HG03025 (cell line): ENCODE measurements at regions not wholly inside any gene's neighbourhood (a gene's known extent, or its start where the extent isn't known, plus 50 kb on each side); places are given as distances from the start of the nearest gene placed in this dataset.

Experiments
- ATAC-seq: cut with Tn5 transposase; IDR thresholded peaks from one replicate; pipeline ENCODE4 v1.9.1; 2021; ENCODE audit warnings: mild to moderate bottlenecking, moderate library complexity; ENCODE audit not compliant: unreplicated experiment, low FRiP score

DNA sequence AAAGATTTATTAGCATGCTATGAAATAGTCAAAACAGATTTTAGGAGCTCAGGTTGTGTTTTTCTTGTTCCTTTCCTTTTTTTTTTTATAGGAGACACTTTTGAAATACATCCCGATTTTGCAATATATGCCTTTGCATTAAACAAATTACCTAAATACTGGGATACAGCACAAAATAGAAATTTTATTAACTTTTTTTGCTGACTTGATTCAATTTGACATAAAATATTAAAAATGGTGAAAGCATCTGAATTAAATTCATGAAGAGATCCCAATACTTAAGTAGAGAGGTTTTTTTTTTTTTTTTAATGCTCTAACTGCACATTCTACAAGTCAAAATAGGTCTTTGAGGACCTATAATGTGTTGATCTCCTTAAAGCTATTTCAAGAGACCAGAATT lies 939.5 kb upstream of the CHAC2 start:
- no peak for ATAC-seq

DNA sequence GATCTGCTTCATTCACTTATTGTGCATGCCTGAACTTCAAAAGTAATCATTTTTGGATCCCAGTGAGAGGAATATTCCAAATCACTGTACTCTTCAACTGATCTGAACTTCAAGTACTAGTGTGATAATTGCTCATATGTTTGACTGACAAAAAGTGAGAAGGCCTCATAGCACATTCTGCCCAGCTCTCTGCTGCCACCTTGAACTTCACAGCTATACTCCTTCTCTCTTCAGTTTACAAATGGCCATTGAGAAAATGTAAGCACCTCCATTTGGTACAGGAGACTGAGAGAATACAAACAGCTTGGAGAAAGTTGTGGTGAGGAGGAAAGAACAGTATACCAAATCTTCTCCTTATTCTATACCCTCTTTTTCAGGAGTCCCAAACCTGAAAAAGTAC lies 946.0 kb upstream of the CHAC2 start:
- no peak for ATAC-seq

GRCh38 chr2:52818958-52819357 lies 948.6 kb upstream of the CHAC2 start:
- no peak for ATAC-seq

DNA sequence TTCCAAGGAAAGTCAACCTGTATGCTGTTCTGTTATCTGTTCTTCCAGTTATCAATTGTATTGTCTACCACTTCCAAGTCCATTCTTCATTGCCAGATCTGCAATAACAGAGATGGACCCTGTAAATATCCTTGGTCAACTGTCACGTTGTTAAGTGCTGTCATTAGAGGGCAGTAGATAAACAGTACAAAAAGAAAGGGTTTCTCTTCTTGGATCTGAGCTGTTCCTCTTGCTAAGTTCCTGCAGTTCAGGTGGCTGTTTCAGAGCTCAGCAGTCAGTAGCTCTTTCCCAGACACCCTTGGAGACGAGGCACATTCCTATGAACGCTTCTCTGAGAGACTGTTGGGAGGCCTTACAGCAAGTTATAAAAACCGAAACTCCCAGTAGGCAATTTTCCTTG lies 957.1 kb upstream of the CHAC2 start:
- no peak for ATAC-seq

DNA sequence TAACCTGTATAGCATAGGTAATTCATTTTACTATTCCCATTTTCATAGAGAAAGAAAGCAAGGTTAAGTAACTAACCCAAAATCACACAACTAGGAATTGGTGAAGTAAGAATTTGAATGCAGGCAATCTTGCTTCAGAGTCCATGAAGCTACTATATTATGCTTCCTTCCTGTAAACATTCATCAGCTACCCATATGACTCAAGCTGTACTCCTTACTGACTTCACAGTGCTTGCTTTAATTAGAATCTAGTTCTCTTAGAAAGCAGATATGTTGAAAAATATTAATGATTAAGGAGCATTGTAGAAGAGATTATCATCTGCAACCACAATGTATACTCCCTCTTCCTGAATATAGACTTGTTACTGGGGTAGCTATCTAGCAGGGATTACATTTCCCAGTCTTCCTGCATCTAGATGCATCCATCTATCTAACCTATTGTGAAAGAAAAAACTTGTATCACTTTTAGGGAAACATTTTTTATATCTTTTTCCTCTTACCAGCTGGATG lies 961.6 kb upstream of the CHAC2 start:
- no peak for ATAC-seq

DNA sequence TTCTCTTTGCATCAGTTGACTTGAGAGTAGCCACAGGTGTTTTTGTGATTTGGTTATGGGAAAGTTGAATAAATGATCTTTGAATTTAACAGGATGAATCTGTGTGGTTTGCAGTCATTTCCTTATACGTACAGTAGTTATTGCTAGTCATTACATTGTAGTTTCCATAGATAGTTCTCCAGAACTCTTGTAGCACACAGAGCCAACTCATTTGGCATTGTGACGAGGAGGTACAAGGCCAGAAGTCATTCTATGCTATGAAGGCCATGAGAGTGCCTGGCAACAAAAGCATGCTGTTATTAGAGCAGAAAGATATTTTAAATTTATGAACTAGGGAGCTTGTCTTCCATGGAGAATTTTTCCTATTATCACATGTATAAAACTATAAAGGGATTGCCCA lies 973.0 kb upstream of the CHAC2 start:
- ATAC-seq: no peak

GRCh38 chr2:52779446-52779845 lies 988.2 kb upstream of the CHAC2 start:
- ATAC-seq: no peak

DNA sequence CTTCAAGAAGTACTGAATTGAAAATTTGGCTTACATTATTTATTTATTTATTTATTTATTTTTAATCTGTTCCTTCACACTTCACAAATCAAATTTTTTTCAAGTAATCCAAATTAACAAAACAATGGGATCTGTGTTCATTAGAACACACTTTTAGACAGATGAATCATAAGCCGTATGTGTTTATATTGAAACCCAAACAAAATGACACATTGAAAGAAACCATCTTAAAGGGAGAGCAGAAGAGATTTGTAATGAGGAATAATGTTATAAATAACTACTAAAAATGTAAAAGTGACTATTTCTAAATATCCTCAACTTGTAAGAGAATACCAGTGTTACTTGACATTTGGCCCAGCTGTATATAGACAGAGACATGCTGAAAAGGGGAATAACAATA lies 991.0 kb upstream of the CHAC2 start:
- ATAC-seq: no peak

DNA sequence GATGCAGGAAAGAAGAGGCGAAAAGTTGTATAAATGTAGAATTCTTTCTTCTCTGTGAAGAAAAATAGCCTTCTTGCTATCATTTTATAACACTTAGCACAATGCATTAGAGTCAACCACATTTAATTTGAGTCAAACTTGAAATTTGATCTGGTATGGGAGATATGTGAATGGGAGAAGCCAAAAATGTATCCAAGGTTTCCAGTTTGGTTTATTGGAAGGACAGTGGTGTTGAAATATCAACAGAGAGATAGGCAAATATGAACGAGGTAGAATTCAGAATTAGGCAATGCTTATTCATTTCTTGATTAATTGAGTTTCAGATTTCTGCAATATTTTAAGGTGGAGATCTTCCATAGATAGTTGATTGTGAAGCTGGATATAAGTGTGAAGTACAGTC lies 991.9 kb upstream of the CHAC2 start:
- ATAC-seq: no peak

DNA sequence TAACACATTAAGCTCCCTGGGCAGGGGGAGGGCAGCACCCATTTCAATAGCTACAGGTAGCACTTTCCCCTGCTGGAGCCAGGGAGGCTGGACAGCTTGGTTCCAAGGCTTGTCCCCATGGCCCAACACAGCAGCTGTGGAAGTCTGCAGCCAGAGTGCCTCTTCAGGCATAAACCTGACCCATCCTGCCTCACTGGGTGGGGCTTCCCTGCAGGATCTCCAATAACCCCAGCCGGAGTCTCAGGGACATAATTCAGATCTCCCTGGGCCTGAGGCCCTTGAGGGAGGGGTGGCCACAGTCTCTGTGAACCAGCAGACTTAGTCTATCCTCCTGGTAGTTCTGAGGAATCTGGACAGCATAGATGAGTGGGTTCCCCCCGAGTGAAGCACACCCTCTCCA lies 1001.9 kb upstream of the CHAC2 start:
- no peak for ATAC-seq

- no peak for ATAC-seq
These were observed 1017.8 kb upstream of the CHAC2 start for GRCh38 chr2:52749764-52750163.

- no peak for ATAC-seq
These were observed 1022.5 kb upstream of the CHAC2 start for GRCh38 chr2:52745144-52745543.

- ATAC-seq: no peak
These were observed 1034.7 kb upstream of the CHAC2 start for GRCh38 chr2:52732849-52733395.

DNA sequence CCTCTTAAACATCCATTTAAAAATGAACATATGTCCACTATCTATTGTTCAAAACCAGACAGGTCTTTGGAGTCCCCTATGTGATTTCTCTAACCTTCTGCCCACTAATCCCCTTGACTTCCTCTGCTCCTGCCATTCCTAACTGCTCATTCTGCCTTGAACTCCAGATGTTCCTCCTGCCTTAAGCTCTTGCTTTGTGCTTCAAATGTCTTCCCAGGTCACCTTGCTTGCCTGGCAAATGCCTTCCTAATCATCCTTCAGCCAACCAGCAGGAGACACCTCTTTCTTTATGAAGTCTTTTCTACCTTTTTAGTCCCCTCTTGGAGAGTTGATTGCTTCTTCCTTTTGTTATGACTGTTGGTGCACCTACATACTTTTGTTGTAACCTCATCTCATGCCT lies 1043.0 kb upstream of the CHAC2 start:
- ATAC-seq: no peak

DNA sequence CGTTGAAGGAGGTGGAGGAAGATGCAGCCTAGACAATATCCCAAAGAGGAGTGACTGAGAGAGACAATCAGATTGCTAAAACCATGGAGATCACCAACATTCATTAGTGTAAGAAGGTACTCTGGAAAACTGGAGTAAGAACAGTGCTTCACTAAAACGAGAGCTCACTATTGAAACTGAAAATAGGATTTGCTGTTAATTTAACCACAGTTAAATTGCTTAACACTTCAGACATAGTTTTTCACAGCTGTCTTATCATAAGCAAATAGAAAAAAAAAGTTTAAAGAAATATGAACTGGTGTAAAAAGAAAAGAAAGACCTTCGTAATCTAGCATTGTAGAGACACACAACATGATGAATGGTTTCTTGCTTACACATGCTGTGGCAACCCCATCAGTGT lies 1049.8 kb upstream of the CHAC2 start:
- ATAC-seq: no peak

- ATAC-seq: no peak
These were observed 1056.6 kb upstream of the CHAC2 start for GRCh38 chr2:52710810-52711618.

- no peak for ATAC-seq
These were observed 1063.4 kb upstream of the CHAC2 start for GRCh38 chr2:52704251-52704650.

GRCh38 chr2:52703004-52703403 lies 1064.6 kb upstream of the CHAC2 start:
- ATAC-seq: no peak

DNA sequence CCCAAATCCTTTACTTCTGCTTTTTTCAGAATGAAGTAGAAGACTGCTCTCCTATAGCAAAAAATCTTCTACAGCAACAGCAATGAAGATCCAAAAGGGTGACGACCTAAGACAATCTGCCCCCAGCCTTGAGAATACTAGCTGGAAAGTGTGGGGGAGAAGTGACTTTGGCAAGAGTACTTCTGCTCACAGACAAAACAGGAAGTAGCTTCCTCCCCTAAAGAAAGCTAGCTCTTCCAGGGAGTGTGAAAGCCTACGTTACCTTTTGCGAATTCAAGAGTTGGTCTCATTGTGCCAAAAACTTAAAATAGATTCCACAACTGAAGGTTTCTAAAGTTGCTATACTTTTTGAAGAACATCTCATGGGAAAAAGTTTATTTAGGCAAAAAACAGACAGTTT lies 1069.2 kb upstream of the CHAC2 start:
- ATAC-seq: no peak

- ATAC-seq: no peak
These were observed 1069.9 kb upstream of the CHAC2 start for GRCh38 chr2:52697690-52698089.

GRCh38 chr2:52695731-52696130 lies 1071.9 kb upstream of the CHAC2 start:
- no peak for ATAC-seq

- no peak for ATAC-seq
These were observed 1080.7 kb upstream of the CHAC2 start for GRCh38 chr2:52686935-52687334.
